B cell (primary cell): ENCODE measurements at regions not wholly inside any gene's neighbourhood (a gene's known extent, or its start where the extent isn't known, plus 50 kb on each side); places are given as distances from the start of the nearest gene placed in this dataset.
"Not testable (repeated sequence)": the region's sequence is repeated elsewhere in the genome, so short reads cannot be mapped to it uniquely, and the experiment has no call there.

Experiments
- ATAC-seq: fragments of 200-7000 bp; cut with Tn5 transposase; one replicate; pipeline ENCODE4 v1.10.0; 2021; ENCODE audit warnings: low read depth, mild to moderate bottlenecking, moderate number of reproducible peaks, moderate library complexity
- CTCF ChIA-PET: fragments of 350-600 bp; sonication (Branson Sonifier 250); formaldehyde crosslinking; loops from one replicate; lab custom pipeline; 2021; ENCODE audit warnings: antibody characterized with exemption, inconsistent platforms; lab: Charles Lee
- POLR2A ChIA-PET: fragments of 350-600 bp; sonication (Branson Sonifier 250); formaldehyde crosslinking; loops from one replicate; lab custom pipeline; 2021; ENCODE audit warnings: antibody characterized with exemption; lab: Charles Lee
- DNase-seq: peaks from one replicate; pipeline ENCODE4 v3.0.0; 2013
- H2AFZ ChIP-seq: 2 replicates; pipeline ENCODE4 v1.6.1; 2012; ENCODE audit warnings: mild to moderate bottlenecking, low read depth, low read length; ENCODE audit not compliant: insufficient read depth, poor library complexity, severe bottlenecking
- H3K27ac ChIP-seq, 2 donors: 1 replicate in 1 of 2; 2 replicates in 1 of 2; pipeline ENCODE4 v1.5.1; 2012 to 2013; ENCODE audit warnings: low read length in 2 of 2, mild to moderate bottlenecking in 2 of 2, moderate library complexity in 1 of 2
- H3K27me3 ChIP-seq, 4 experiments: fragments of 200-600 bp in 1 of 4; sonication (generic) in 1 of 4; replicated peaks in 1 of 4; 1 replicate in 2 of 4; 2 replicates in 2 of 4; pipeline versions ENCODE4 v1.6.1 to v1.7.0; 2013 to 2016; ENCODE audit warnings: low read length in 3 of 4, mild to moderate bottlenecking in 2 of 4, mixed read lengths in 1 of 4, moderate library complexity in 1 of 4; ENCODE audit not compliant: insufficient read depth in 4 of 4, control insufficient read depth in 3 of 4; ENCODE audit errors: control extremely low read depth in 1 of 4
- H3K36me3 ChIP-seq, 2 experiments: replicated peaks in 1 of 2; 1 replicate in 1 of 2; 2 replicates in 1 of 2; pipeline versions ENCODE4 v1.6.1 to v1.7.1; 2013; ENCODE audit warnings: low read length in 1 of 2; ENCODE audit not compliant: insufficient read depth in 2 of 2, control insufficient read depth in 1 of 2; ENCODE audit errors: control extremely low read depth in 1 of 2, extremely low read depth in 1 of 2
- H3K4me1 ChIP-seq, 2 donors: fragments of 200-600 bp in 1 of 2; sonication (generic) in 1 of 2; 1 replicate in 1 of 2; 2 replicates in 1 of 2; pipeline versions ENCODE4 v1.5.1 to v1.6.1; 2013 to 2017; ENCODE audit warnings: low read length in 2 of 2; ENCODE audit not compliant: control insufficient read depth in 2 of 2, insufficient read depth in 2 of 2
- H3K4me2 ChIP-seq: replicated peaks from 2 replicates; pipeline ENCODE3; 2012; ENCODE audit warnings: mild to moderate bottlenecking, low read depth, low read length; ENCODE audit not compliant: poor library complexity, severe bottlenecking
- H3K4me3 ChIP-seq, 5 experiments: fragments of 200-600 bp in 1 of 5; sonication (generic) in 1 of 5; 1 replicate in 3 of 5; 2 replicates in 2 of 5; pipeline versions ENCODE4 v1.5.1 to v1.7.0; 2011 to 2016; ENCODE audit warnings: low read length in 4 of 5, mild to moderate bottlenecking in 4 of 5, low read depth in 2 of 5, control low read depth in 1 of 5, moderate library complexity in 1 of 5; ENCODE audit not compliant: insufficient read depth in 1 of 5; ENCODE audit errors: control extremely low read depth in 1 of 5, extremely low read depth in 1 of 5
- H3K79me2 ChIP-seq: fragments of 200-600 bp; sonication (generic); one replicate; pipeline ENCODE4 v1.6.0; 2016; ENCODE audit warnings: low read length; ENCODE audit not compliant: control insufficient read depth, insufficient read depth
- H3K9ac ChIP-seq: fragments of 200-600 bp; sonication (generic); 2 replicates; pipeline ENCODE4 v1.6.1; 2017; ENCODE audit warnings: mild to moderate bottlenecking, low read length, moderate library complexity
- H3K9me3 ChIP-seq, 3 donors: one replicate each; pipeline versions ENCODE4 v1.6.1 to v1.7.1; 2013; ENCODE audit warnings: low read length in 2 of 3; ENCODE audit not compliant: control insufficient read depth in 2 of 3, insufficient read depth in 1 of 3; ENCODE audit errors: control extremely low read depth in 1 of 3
- H4K20me1 ChIP-seq: 2 replicates; pipeline ENCODE4 v1.6.0; 2012; ENCODE audit warnings: mild to moderate bottlenecking, low read length; ENCODE audit not compliant: insufficient read depth, control insufficient read depth, poor library complexity, severe bottlenecking
- H3K27ac Mint-ChIP-seq: one replicate; pipeline ENCODE4 v1.8.0; 2021; ENCODE audit warnings: mixed read lengths
- H3K27me3 Mint-ChIP-seq: one replicate; pipeline ENCODE4 v1.8.0; 2021; ENCODE audit warnings: mixed read lengths
- H3K4me1 Mint-ChIP-seq: one replicate; pipeline ENCODE4 v1.8.0; 2021; ENCODE audit warnings: mixed read lengths
- H3K4me3 Mint-ChIP-seq: one replicate; pipeline ENCODE4 v1.8.0; 2021; ENCODE audit warnings: mixed read lengths
- H3K9me3 Mint-ChIP-seq: one replicate; pipeline ENCODE4 v1.8.0; 2022; ENCODE audit warnings: mixed read lengths; ENCODE audit not compliant: insufficient read depth
- EZH2 ChIP-seq: IDR thresholded peaks from 2 replicates; pipeline ENCODE4 v1.6.1; 2012; ENCODE audit warnings: borderline replicate concordance, low read depth, mild to moderate bottlenecking, moderate library complexity, low read length; ENCODE audit not compliant: insufficient read depth, poor library complexity, severe bottlenecking
- WGBS: methylation state at CpG from one replicate; pipeline ENCODE4 v1.1.5; 2013; ENCODE audit warnings: missing lambda C conversion rate; ENCODE audit not compliant: insufficient coverage; 5-methylcytosine and 5-hydroxymethylcytosine counted together
- intact Hi-C: fragments of 100-400 bp; cut with micrococcal nuclease; formaldehyde crosslinking; loops from one replicate; pipeline ENCODE4 v1.10.0; 2022
- TF ChIP-seq, protein P1 (sequence below): fragments of 200-600 bp; IDR thresholded peaks from one replicate; pipeline ENCODE4 v1.8.0; 2022; ENCODE audit warnings: antibody characterized with exemption, mild to moderate bottlenecking

- Histone ChIP-seq H3K36me3 (no peaks in the 10 kb centered on the region), H3K4me3 (no peak overlapping the region), H3K4me1 (peaks cover 17 to 23% of the 10 kb centered on the region in 2 donors), H2AFZ (no peak overlapping the region), H3K9ac (no peak overlapping the region), H3K4me2 (no peak overlapping the region), H3K9me3 (no peaks in the 10 kb centered on the region), H3K79me2 (no peaks in the 10 kb centered on the region), H4K20me1 (no peaks in the 10 kb centered on the region), H3K27me3 (no peaks in the 10 kb centered on the region), H3K27ac (no peak overlapping the region)
- no peak for ATAC-seq
- POLR2A ChIA-PET = no interaction called here
- intact Hi-C loops = no loop called here
- H3K27ac Mint-ChIP-seq = no peak overlapping the region
- DNase-seq = no peak
- H3K4me1 Mint-ChIP-seq = peaks cover 21% of the 10 kb centered on the region
- H3K4me3 Mint-ChIP-seq = no peak overlapping the region
- no peaks in the 10 kb centered on the region for H3K9me3 Mint-ChIP-seq
- no peaks in the 10 kb centered on the region for H3K27me3 Mint-ChIP-seq
- TF ChIP-seq, protein P1, sequence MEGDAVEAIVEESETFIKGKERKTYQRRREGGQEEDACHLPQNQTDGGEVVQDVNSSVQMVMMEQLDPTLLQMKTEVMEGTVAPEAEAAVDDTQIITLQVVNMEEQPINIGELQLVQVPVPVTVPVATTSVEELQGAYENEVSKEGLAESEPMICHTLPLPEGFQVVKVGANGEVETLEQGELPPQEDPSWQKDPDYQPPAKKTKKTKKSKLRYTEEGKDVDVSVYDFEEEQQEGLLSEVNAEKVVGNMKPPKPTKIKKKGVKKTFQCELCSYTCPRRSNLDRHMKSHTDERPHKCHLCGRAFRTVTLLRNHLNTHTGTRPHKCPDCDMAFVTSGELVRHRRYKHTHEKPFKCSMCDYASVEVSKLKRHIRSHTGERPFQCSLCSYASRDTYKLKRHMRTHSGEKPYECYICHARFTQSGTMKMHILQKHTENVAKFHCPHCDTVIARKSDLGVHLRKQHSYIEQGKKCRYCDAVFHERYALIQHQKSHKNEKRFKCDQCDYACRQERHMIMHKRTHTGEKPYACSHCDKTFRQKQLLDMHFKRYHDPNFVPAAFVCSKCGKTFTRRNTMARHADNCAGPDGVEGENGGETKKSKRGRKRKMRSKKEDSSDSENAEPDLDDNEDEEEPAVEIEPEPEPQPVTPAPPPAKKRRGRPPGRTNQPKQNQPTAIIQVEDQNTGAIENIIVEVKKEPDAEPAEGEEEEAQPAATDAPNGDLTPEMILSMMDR = no peak
- TF ChIP-seq EZH2 = no peak
- no CpG with 5 or more reads among the region's 3 CpGs for WGBS
- CTCF ChIA-PET = interaction anchor here (1.0 kb wide), 1 partner anchor 192 kb away, joined by 3 read pairs; no protein-coding TSS in a partner anchor
Observed at GRCh38 chr20:53723045-53723444, 129.4 kb upstream of the ZNF217 start.

GRCh38 chr20:53722515-53723036 is 128.9 kb upstream of the ZNF217 start:
- ATAC-seq (no peak), DNase-seq (no peak)
- H3K9me3 Mint-ChIP-seq = no peaks in the 10 kb centered on the region
- Histone ChIP-seq H3K27ac (no peak overlapping the region), H3K4me2 (no peak overlapping the region), H3K4me3 (no peak overlapping the region), H3K9me3 (no peaks in the 10 kb centered on the region), H3K9ac (no peak overlapping the region), H3K4me1 (peaks cover 17 to 23% of the 10 kb centered on the region in 2 donors), H3K27me3 (no peaks in the 10 kb centered on the region), H3K79me2 (no peaks in the 10 kb centered on the region), H2AFZ (no peak overlapping the region), H3K36me3 (no peaks in the 10 kb centered on the region), H4K20me1 (no peaks in the 10 kb centered on the region)
- intact Hi-C loops = no loop called here
- TF ChIP-seq, protein P1 = no peak
- no peak for TF ChIP-seq EZH2
- H3K27ac Mint-ChIP-seq = no peak overlapping the region
- H3K4me1 Mint-ChIP-seq = peaks cover 18% of the 10 kb centered on the region
- no peaks in the 10 kb centered on the region for H3K27me3 Mint-ChIP-seq
- ChIA-PET POLR2A (no interaction called here), CTCF (interaction anchor here (1.0 kb wide), 1 partner anchor 193 kb away, joined by 3 read pairs; no protein-coding TSS in a partner anchor)
- no peak overlapping the region for H3K4me3 Mint-ChIP-seq
- 95% methylated on average over 2 of the region's 5 CpGs for WGBS

DNA sequence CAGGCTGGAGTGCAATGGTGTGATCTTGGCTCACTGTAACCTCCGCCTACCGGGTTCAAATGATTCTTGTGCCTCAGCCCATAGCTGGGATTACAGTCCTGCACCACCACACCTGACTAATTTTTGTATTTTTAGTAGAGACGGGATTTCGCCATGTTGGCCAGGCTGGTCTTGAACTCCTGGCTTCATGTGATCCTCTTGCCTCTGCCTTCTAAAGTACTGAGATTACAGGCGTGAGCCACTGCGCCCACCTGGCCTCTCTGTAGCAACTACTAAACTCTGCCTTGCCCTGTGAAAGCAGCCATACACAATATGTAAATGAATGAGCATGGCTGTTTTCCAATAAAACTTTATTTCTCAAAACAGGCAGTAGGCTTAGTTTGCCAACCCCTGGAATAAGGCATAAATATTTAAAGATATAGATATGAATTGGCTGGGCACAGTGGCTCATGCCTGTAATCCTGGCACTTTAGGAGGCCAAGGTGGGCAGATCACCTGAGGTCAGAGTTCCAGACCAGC is 127.9 kb upstream of the ZNF217 start:
- H3K9me3 Mint-ChIP-seq, H3K4me3 ChIP-seq, H3K9ac ChIP-seq, H3K27me3 ChIP-seq, H3K4me3 Mint-ChIP-seq, H4K20me1 ChIP-seq, H3K79me2 ChIP-seq, H3K27me3 Mint-ChIP-seq, DNase-seq, ATAC-seq, H3K36me3 ChIP-seq, H2AFZ ChIP-seq, H3K4me2 ChIP-seq, H3K27ac ChIP-seq, H3K9me3 ChIP-seq: not testable (repeated sequence)
- H3K4me1 Mint-ChIP-seq = peaks cover 19% of the 10 kb centered on the region
- ChIA-PET CTCF (interaction anchor here (0.7 kb wide), 1 partner anchor 50 kb away, joined by 3 read pairs; no protein-coding TSS in a partner anchor), POLR2A (interaction anchor here (0.6 kb wide), 1 partner anchor 106 kb away, joined by 6 read pairs; no protein-coding TSS in a partner anchor)
- 93% methylated on average over 5 of the region's 6 CpGs for WGBS
- peak overlapping the region; percentile 37 for H3K27ac Mint-ChIP-seq
- intact Hi-C loops = loop anchor here (2.0 kb wide), 1 partner anchor 15 kb away; no protein-coding TSS in a partner anchor
- peaks cover 17 to 23% of the 10 kb centered on the region in 2 donors for H3K4me1 ChIP-seq
